T-helper 2 cell treated with Interferon-gamma antibody and Interleukin-4, amounts not matched to agents 100 ng/mL and 5 ng/mL, for 36 hours (primary cell): ENCODE measurements at regions not wholly inside any gene's neighbourhood (a gene's known extent, or its start where the extent isn't known, plus 50 kb on each side); places are given as distances from the start of the nearest gene placed in this dataset.

ENCODE experiments used
- intact Hi-C: fragments of 100-400 bp; cut with micrococcal nuclease; formaldehyde crosslinking; loops from one replicate; pipeline ENCODE4 v1.15.1; 2023

- intact Hi-C loops: no loop called here
Measured at GRCh38 chr6:100269189-100269588, 195.5 kb downstream of the SIM1 start.

- intact Hi-C loops: no loop called here
Measured at GRCh38 chr6:100268326-100268725, 196.4 kb downstream of the SIM1 start.

GRCh38 chr6:100267721-100268123 is 197.0 kb downstream of the SIM1 start:
- intact Hi-C loops: no loop called here

- intact Hi-C loops: no loop called here
Measured at GRCh38 chr6:100266494-100267401, 198.0 kb downstream of the SIM1 start.

- intact Hi-C loops: no loop called here
Measured at GRCh38 chr6:100262086-100262485, 202.6 kb downstream of the SIM1 start.

GRCh38 chr6:100261486-100261885 is 203.2 kb downstream of the SIM1 start:
- intact Hi-C loops: no loop called here

- intact Hi-C loops: no loop called here
Measured at GRCh38 chr6:100260584-100260983, 204.1 kb downstream of the SIM1 start.

GRCh38 chr6:100259865-100260264 is 204.9 kb downstream of the SIM1 start:
- intact Hi-C loops: loop anchor here (10.0 kb wide), 1 partner anchor 145 kb away; no protein-coding TSS in a partner anchor

GRCh38 chr6:100258752-100259151 is 206.0 kb downstream of the SIM1 start:
- intact Hi-C loops: loop anchor here (1.0 to 10.0 kb wide), 2 partner anchors 29 to 144 kb away; no protein-coding TSS in a partner anchor

GRCh38 chr6:100257793-100258395 is 206.8 kb downstream of the SIM1 start:
- intact Hi-C loops: loop anchor here (1.0 to 10.0 kb wide), 2 partner anchors 29 to 143 kb away; no protein-coding TSS in a partner anchor

- intact Hi-C loops: loop anchor here (10.0 kb wide), 1 partner anchor 141 kb away; no protein-coding TSS in a partner anchor
Measured at GRCh38 chr6:100255701-100256100, 209.0 kb downstream of the SIM1 start.

- intact Hi-C loops: no loop called here
Measured at GRCh38 chr6:100247123-100247522, 217.6 kb downstream of the SIM1 start.

- intact Hi-C loops: no loop called here
Measured at GRCh38 chr6:100246206-100246605, 218.5 kb downstream of the SIM1 start.

GRCh38 chr6:100240798-100241197 is 223.9 kb downstream of the SIM1 start:
- intact Hi-C loops: no loop called here

- intact Hi-C loops: loop anchor here (5.0 kb wide), 1 partner anchor 1074 kb away; no protein-coding TSS in a partner anchor
Measured at GRCh38 chr6:100237821-100238220, 226.9 kb downstream of the SIM1 start.

- intact Hi-C loops: loop anchor here (5.0 kb wide), 1 partner anchor 1076 kb away; no protein-coding TSS in a partner anchor
Measured at GRCh38 chr6:100236389-100236788, 228.3 kb downstream of the SIM1 start.

- intact Hi-C loops: loop anchor here (5.0 kb wide), 1 partner anchor 1077 kb away; no protein-coding TSS in a partner anchor
Measured at GRCh38 chr6:100235631-100236030, 229.1 kb downstream of the SIM1 start.

- intact Hi-C loops: loop anchor here (5.0 kb wide), 1 partner anchor 1078 kb away; no protein-coding TSS in a partner anchor
Measured at GRCh38 chr6:100234625-100235024, 230.1 kb downstream of the SIM1 start.

- intact Hi-C loops: no loop called here
Measured at GRCh38 chr6:100232781-100233573, 231.7 kb downstream of the SIM1 start.

- intact Hi-C loops: no loop called here
Measured at GRCh38 chr6:100230953-100231316, 233.8 kb downstream of the SIM1 start.
